ENCODE measurements at regions not wholly inside any gene's neighbourhood (a gene's known extent, or its start where the extent isn't known, plus 50 kb on each side); places are given as distances from the start of the nearest gene placed in this dataset.
"Not testable (repeated sequence)": the region's sequence is repeated elsewhere in the genome, so short reads cannot be mapped to it uniquely, and the experiment has no call there.

DNA sequence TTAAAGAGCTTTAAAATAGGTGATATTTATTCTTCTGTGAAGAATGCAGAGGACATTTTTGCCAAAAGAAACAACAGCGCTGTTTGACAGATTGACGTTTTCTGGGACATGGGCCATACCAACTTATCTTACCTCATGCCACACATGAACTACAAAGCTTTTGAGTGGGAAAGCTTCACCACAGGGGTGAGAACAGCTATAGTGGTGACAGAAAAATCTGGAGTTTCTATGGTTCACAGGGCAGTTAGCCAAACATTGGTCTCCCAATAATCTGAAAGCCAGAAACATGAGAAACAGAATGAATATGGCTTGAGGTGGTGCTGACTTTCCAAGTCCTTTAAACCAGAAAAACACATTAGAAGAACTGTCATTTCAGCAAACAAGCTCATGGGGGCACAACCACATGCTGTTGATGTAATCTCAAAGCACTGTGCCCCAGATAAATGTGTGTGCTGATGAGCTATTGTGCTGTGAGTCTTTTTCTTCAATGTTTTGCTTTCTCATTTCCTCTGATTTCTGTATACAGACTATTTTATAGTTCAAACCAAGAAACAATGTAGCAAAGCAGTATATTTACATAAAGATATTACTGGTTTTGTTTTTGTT, 905.4 kb downstream of the SLC16A7 start:
- DNase-seq (ENCODE audit: low read depth): no peak

DNA sequence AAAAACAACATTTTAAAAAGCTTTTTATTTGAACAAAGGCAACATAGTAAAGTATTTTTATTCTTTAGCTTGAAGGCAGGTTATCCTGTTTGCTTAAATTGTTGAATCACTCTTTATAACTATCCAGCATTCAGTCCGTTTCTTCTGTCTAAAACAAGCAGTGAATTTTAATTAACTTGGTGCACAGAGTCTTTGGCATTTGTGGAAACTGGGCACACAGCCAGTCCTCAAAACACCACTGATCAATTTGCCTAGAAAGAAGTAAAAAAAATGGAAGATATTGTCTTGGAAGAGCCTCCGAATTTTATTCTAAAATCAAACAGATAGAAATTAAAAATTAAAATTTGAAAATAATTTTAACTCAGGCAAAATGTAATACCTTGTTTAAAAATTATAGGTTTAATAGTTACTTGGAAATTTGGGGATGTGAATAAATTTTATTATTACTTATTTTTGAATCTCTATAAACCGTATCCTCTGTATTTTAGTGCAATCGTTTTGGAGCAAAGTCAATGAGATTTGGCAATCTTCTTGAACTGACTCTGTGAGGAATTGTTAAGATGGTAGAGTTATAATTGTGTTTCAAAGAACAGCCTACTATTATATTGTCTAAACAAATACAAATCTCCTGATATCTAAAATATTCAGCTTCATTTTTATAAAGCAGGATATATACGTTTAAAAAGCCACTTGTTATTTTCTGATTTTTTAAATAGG, 927.0 kb downstream of the SLC16A7 start:
- no peak for DNase-seq (ENCODE audit: low read depth)

DNA sequence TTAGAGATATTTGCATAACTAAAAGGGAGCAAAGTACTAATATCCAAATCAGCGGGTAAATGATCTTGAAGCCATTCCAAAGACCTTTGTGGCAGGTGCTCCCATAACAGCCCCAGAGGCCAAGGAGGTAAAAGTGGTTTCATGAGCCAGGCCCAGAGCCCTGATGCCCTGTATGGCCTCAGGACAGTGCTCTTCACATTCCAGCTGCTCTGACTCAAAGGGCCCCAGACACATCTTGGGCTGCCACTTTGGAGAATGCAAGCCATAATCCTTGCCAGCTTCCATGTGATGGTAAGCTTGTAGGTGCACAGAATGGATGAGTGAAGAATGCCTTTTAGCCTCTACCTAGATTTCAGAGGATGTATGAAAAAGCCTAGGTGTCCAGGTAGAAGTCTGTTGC, 933.4 kb downstream of the SLC16A7 start:
- DNase-seq (ENCODE audit: low read depth): no peak

DNA sequence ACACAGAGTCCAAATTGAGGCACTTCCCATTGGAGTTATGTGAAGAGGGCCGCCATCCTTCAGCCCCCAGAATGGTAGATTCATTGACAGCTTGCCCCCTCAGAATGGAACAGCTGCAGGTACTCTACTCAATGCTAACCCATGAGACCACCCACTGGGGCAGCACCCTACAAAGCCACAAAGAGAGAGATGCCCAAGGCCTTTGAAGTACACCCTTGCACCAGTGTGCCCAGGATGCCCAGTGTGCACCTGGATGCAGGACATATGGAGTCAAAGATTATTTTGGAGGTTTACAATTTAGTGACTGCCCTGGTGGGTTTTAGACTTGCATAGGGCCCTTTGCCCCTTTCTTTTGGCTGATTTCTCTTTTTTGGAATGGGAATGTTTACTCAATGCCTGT, 933.9 kb downstream of the SLC16A7 start:
- no peak for DNase-seq (ENCODE audit: low read depth)

DNA sequence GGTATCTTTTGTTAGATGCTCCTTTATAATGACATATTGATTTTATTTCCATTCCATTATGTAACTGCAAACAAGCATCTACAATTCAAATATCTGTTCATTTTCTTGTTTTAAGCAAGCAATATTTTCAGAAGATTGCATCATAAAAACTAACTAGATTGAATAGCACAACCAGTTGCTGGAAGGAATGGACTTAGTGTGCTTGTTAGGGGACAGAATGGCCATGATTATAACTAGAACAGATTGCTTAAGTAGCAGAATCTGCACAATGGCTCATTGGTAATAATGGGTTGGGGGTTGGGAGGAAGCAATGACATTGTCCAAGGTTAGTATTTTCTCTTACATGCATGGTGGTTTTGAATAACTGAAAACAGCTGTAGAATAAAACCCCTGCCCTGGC, 939.5 kb downstream of the SLC16A7 start:
- no peak for DNase-seq (ENCODE audit: low read depth)

DNA sequence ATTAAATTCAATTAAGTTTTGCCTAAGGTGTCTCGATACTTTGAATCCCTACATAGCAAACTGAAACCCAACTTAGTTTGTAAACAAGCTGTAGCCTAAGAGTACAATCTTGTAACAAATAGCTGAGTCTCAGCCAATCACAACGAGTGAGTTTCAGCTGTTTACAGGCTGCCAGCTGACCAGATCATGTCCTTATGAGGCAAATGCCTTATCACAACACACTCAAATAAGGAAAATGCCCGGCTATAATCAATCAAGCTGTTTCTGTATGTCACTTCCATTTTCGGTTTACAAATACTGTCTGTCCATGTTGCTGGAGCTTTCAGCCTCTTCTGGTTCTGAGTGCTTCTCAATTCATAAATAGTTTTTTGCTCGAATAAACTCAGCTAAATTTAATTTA, 943.8 kb downstream of the SLC16A7 start:
- DNase-seq (ENCODE audit: low read depth): no peak

DNA sequence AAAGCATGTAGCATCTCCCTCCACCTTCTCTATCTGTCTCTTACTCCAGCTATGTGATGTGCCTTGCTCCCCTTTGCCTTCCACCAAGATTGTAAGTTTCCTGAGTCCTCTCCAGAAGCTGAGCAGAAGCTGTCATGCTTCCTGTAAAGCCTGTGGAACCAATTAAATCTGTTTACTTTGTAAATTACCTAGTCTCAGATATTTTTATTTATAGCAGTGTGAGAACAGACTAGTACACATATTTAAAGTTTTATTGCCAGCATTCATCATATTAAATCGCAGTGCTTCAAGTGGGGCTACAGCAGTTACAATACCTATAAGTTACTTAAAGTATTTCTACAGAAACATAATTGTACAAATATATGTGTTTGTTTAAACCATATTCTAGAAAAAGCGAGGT, 973.1 kb downstream of the SLC16A7 start:
- no peak for DNase-seq (ENCODE audit: low read depth)

DNA sequence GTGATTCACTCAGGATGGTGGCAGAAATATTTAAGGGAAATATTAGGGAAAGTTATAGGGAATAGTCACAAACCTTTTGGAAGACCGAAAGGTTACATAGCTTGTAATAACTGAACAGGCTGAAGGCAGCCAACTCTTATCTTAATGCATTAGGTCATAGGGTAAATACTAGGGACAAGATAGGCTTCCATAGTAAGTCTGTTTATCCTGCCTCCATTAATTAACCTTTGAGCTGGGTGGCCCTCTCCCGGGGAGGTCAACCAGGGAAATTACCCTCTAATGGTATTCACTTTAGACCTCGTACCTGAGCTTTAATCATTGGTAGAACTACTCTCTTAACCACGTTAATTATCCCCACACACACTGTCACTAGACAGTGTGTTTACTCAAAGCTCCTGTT, 981.8 kb downstream of the SLC16A7 start:
- no peak for DNase-seq (ENCODE audit: low read depth)

DNA sequence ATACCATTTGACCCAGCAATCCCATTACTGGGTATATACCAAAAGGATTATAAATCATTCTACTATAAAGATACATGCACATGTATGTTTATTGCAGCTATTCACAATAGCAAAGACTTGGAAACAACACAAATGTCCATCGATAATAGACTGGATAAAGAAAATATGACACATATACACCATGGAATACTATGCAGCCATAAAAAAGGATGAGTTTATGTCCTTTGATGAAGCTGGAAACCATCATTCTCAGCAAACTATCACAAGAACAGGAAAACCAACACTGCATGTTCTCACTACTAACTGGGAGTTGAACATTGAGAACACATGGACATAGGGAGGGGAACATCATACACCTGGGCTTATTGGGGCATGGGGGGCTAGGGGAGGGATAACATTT, 991.8 kb downstream of the SLC16A7 start:
- DNase-seq (ENCODE audit: low read depth): not testable (repeated sequence)

DNA sequence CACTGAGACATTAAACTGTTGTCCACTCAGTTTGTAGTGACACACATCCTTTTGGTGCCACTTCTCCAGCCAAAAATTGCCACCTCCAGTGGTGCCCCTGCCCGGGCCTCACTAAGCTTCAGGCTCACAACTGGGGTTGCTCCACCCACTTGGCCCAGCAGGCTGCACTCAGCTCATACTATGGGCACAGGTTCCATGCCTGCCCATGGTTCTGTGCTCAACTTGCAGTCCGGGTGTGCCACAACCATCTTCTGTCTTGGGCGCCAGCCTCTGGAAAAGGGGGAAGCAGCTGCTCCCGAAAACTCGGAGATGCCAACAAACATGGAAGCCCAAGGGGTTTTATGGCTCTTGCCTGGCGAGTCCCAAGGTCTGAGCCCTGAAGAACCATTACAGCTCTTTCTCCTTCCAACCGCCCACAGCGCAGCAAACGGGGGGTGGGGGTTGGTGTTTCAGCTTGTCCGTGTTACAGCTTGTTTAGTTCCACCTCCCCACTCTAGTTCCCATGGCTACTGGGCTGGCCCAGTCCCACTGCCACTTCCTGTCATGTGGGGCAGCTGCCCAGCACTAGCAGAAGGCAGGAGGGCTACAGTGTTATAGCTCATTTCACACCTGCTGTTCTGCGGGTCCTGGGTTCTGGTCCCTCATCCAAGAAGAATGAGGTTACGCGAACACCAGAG, 998.3 kb downstream of the SLC16A7 start:
- no peak for DNase-seq (ENCODE audit: low read depth)

DNA sequence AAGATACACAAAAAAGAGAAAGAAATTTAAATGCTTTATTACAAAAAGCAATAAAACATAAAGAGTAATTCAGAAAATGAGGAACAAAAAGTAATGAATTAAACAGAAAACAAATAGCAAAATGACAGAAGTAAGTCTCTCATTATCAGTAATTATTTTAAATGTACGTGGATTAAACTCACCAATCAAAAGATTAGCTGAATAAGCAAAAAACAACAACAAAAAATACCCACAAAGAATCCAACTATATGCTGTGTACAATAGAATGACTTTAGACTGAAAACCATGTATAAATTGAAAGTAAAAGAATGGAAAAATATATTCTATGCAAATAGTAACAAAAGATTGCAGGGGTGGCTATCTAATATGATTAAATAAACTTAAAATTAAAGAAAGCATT, 1006.8 kb downstream of the SLC16A7 start:
- DNase-seq (ENCODE audit: low read depth): no peak

DNA sequence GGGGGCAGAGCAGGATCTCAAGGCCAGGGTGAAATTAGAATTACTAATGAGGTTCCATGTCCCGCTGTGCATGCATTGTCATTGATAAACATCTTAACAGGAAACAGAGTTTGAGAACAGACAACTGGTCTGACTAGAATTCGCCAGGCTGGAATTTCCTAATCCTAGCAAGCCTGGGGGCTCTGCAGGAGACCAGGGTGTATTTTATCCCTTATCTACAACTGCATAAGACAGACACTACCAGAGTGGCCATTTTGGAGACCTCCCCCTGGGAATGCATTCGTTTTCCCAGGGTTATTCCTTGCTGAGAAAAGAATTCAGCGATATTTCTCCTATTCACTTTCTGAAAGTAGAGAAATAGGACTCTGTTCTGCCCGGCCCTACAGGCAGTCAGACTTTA, 1007.6 kb downstream of the SLC16A7 start:
- DNase-seq (ENCODE audit: low read depth): not testable (repeated sequence)

DNA sequence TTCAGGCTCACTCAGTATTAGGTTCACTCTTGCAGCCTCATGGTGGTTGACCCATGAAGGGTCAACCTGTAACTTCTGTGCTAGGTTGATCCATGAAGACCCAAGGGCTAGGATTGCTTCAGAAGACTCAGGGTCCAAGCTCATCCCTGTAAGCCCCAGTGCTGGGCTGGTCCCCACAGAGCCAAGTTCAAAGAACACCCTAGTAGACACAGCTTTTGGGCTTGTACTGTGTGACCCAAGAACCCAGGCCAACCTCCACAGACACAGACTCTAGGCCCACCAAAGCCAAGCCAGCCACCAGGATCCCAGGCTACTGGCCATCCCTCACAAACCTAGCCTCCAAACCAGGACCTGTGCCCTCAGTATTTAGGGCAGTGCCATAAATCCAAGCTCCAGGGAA, 1020.6 kb downstream of the SLC16A7 start:
- no peak for DNase-seq (ENCODE audit: low read depth)

DNA sequence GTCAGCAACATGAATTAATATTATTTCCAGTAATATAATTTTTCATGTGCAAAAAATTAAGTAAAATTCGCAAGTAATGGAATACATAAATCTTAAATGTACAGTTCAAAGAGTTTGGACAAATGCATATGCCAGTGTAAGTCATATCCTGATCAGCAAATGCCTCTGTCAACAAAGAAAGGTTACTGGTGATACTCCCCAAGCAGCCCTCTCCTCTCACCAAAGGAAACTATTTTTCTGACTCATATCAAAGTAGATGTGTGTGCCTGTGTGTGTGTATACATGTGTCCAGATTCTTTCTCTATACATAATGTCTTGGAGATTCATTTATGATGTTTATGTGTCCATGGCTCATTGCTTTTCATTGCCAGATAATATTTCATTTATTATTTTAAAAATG, 1035.0 kb downstream of the SLC16A7 start:
- DNase-seq (ENCODE audit: low read depth): no peak

DNA sequence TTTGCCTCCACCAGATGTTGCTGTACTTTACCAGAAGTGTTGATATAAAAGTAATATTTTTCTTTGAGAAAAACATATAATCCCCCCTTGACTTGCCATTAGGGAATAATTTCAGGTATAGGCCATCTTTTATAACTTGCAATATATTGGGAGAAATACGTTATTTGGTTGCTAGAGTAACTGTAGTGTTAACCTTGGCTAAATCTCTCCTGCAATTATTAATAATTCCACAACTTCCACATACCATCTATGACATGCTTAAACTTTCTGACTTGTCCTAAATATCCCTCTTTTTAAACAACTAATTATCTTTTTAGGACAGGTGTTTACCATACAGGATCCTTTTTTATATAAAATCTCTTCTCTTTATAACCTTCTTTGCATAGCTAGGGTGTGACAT, 1048.2 kb downstream of the SLC16A7 start:
- DNase-seq (ENCODE audit: low read depth): no peak

DNA sequence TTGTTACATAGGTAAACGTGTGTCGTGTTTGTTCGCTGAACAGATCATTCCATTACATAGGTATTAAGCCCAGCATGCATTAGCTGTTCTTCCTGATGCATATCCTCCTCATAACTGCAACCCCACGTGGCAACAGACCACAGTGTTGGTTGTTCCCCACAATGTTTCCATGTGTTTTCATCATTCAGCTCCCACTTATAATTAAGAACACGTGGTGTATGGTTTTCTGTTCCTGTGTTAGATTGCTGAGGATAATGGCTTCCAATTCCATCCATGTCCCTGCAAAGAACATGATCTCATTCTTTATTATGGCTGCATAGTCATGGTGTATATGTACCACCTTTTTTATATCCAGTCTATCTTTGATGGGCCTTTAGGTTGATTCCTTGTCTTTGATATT, 1071.1 kb downstream of the SLC16A7 start:
- DNase-seq (ENCODE audit: low read depth): no peak

DNA sequence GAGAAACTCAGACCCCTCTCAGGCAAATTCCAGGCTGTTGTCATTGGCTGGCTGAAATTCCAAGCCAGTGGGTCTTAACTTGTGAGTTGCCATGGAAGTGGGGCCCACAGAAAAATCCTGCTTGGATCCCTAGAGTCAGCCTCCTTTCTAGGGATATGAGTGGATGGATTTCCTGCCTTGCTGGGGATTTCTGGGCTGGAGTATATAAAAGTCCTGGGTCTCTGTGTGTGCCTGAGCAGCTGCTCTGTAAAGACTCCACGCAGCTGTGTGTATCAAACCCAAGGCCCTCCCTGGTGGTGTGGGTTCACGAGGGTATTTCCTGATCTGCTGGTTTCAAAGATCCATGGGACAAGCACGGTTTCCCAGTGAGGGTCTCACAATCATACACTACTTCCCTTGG, 1077.1 kb downstream of the SLC16A7 start:
- no peak for DNase-seq (ENCODE audit: low read depth)

DNA sequence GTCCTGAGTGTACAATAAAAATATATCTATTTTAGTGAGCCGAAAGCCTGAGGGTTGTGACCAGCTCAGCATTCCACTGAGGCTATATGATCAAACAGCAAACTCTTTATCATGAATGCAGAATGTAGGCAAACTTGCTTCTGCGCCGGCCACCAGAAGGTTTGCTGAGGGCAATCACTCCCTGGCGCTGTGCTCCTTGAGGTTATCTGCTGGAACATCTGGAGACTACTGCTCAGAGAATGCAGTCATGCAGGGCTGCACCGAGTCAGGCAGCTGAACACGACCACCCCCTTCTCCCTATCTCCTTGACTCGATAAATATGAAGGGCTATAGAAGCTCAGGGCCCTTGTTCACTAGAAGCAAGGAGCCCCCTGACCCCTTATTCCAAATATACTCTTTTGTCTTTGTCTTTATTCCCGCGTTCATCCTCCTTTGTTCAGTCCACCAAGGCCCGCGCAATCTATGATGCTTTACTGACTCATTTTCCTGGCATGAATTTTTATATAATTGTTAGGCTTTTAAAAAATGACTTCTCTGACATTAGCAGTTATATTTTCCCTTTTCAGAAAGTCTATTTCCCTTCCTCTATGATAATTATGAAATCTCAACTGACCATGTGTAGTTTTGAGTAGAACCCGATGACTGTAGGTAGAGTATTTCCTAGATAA, 1089.3 kb downstream of the SLC16A7 start:
- DNase-seq (ENCODE audit: low read depth): no peak

DNA sequence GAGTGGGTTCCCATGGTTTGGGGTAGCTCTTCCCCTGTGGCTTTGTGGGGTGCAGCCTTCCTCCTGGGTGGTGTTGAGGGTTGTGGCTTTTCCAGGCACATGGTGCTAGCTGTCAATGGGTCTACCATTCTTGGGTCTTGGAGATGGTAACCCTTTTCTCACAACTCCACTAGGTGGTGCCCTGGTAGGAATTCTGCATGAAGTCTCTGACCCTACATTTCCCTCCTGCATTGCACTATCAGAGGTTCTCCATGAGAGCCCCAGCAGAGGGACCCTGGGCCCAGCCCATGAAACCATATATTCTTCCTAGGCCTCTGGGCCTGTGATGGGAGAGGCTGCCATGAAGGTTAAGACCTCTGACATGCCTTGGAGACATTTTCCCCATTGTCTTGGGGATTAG, 1093.3 kb downstream of the SLC16A7 start:
- no peak for DNase-seq (ENCODE audit: low read depth)

DNA sequence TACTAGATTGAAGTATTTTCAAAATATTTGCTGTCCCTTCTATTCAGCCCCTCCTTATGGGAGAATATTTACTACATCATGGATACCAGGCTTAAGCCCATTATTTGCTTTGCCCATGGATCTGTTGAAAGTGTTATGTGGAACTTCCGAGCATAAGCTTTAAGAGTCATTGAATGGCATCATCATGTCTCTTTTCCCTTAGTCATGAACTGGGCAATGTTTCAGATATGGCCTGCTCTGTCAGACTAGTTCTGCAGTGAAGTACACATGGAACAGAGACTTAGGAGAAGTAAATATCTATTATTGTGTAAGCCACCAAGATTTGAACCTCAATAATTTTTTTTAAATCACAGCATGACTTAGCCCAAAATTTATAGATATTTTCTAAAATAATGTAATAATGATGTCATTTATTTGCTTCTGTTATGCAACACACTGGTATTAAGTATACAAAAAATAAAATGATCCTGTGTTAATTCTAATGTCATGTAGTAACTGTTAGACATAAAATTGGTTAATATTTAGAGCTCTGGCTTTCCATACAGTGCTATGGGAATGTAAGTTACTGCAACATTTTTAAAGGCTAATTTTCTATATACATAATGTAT, 1097.3 kb downstream of the SLC16A7 start:
- no peak for DNase-seq (ENCODE audit: low read depth)

DNA sequence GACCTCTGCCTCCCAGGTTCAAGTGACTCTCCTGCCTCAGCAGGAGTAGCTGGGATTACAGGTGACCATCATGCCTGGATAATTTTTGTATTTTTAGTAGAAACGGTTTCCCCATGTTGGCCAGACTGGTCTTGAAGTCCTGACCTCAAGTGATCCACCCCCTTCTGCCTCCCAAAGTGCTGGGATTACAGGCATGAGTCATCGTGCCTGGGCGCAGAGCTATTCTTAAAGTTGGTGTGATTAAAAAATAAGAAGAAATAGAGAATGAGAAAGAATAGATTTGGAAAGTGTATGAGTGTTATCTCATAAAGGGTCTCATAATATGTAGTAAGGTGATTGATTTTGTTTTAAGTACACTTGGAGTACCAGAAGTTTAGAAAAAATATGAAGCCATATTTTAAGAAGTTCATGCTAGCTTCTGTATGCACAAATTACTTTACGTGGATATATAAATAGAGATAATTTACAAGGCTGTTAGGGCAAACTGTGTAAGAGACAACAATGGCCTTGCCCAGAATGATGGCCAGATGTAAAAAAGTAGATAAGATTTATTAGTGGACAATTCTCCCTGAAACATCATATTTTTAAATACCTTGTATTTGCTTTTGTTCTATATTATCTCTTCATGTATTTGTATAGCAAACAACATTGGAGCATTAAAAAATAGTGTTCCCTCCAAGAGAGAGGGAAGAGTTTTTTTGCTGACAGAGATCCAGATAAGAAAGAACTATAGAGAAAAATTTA, 1108.5 kb downstream of the SLC16A7 start:
- no peak for DNase-seq (ENCODE audit: low read depth)

DNA sequence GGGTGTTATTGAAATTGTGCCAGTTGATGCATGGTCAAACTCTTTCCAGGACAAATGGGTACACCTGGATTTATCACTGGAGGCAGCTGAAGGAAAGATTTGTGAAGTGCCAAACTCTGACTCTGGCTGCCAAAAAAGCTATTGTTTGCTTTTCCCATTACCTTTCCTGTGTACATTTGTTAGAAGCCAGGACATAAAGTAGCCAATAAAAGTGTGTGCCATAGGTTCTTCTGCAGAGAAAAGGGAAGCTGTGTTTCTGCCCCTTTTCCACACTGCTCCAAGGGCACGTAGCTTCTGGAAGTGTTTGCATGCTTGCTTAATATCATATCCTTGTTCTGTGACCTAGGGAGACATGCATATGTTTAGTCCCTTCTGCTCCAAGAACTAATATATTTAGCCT, 1114.4 kb downstream of the SLC16A7 start:
- DNase-seq (ENCODE audit: low read depth): no peak
